MM.1S (cell line): ENCODE measurements at regions not wholly inside any gene's neighbourhood (a gene's known extent, or its start where the extent isn't known, plus 50 kb on each side); places are given as distances from the start of the nearest gene placed in this dataset.

Source experiments
- DNase-seq: peaks from one replicate; pipeline ENCODE4 v3.0.0-alpha.2; 2015
- H2AFZ ChIP-seq: fragments of 300-600 bp; sonication (generic); 2 replicates; pipeline ENCODE4 v1.6.0; 2016; ENCODE audit warnings: antibody characterized with exemption, low read length
- H3F3A ChIP-seq: fragments of 300-600 bp; sonication (generic); 2 replicates; pipeline ENCODE4 v1.6.1; 2016; ENCODE audit warnings: mild to moderate bottlenecking, antibody characterized with exemption, low read length, moderate library complexity, mixed read lengths; ENCODE audit not compliant: insufficient read depth
- H3K27ac ChIP-seq: fragments of 300-600 bp; sonication (generic); 2 replicates; pipeline ENCODE4 v1.5.1; 2016; ENCODE audit warnings: mild to moderate bottlenecking, low read length
- H3K27me3 ChIP-seq: fragments of 300-600 bp; sonication (generic); replicated peaks from 2 replicates; pipeline ENCODE4 v1.6.0; 2016; ENCODE audit warnings: low read length; ENCODE audit not compliant: insufficient read depth
- H3K36me3 ChIP-seq: fragments of 300-600 bp; sonication (generic); replicated peaks from 2 replicates; pipeline ENCODE4 v1.6.1; 2016; ENCODE audit warnings: mild to moderate bottlenecking, low read length, mixed read lengths; ENCODE audit not compliant: insufficient read depth
- H3K4me1 ChIP-seq: fragments of 300-600 bp; sonication (generic); 2 replicates; pipeline ENCODE4 v1.6.1; 2016; ENCODE audit warnings: low read length, mixed read lengths
- H3K4me2 ChIP-seq: fragments of 300-600 bp; sonication (generic); 2 replicates; pipeline ENCODE4 v1.6.0; 2016; ENCODE audit warnings: low read depth, low read length
- H3K4me3 ChIP-seq: fragments of 300-600 bp; sonication (generic); 2 replicates; pipeline ENCODE4 v1.5.1; 2016; ENCODE audit warnings: low read length, mixed read lengths
- H3K79me2 ChIP-seq: fragments of 300-600 bp; sonication (generic); 2 replicates; pipeline ENCODE4 v1.6.1; 2016; ENCODE audit warnings: mixed run types, low read length, mixed read lengths
- H3K9ac ChIP-seq: fragments of 300-600 bp; sonication (generic); 2 replicates; pipeline ENCODE4 v1.6.1; 2016; ENCODE audit warnings: low read length, mixed read lengths
- H3K9me2 ChIP-seq: fragments of 300-600 bp; sonication (generic); replicated peaks from 2 replicates; pipeline ENCODE4 v1.6.1; 2016; ENCODE audit warnings: mild to moderate bottlenecking, low read length, mixed read lengths; ENCODE audit not compliant: insufficient read depth
- H3K9me3 ChIP-seq: fragments of 300-600 bp; sonication (generic); replicated peaks from 2 replicates; pipeline ENCODE4 v1.6.1; 2016; ENCODE audit warnings: mild to moderate bottlenecking, low read length, mixed read lengths; ENCODE audit not compliant: insufficient read depth
- H4K20me1 ChIP-seq: fragments of 300-600 bp; sonication (generic); 2 replicates; pipeline ENCODE4 v1.6.1; 2016; ENCODE audit warnings: mild to moderate bottlenecking, low read length, moderate library complexity, mixed read lengths; ENCODE audit not compliant: insufficient read depth
- CTCF ChIP-seq: fragments of 300-600 bp; sonication (generic); IDR thresholded peaks from 2 replicates; pipeline ENCODE4 v1.5.1; 2016; ENCODE audit warnings: antibody characterized with exemption, low read length, mixed read lengths
- EZH2 ChIP-seq: fragments of 300-600 bp; sonication (generic); optimal IDR thresholded peaks from 2 replicates; pipeline ENCODE3; 2017; ENCODE audit warnings: low read depth, mild to moderate bottlenecking, antibody characterized with exemption, low read length, mixed read lengths
- EZH2phosphoT487 ChIP-seq: fragments of 300-600 bp; sonication (generic); IDR thresholded peaks from 2 replicates; pipeline ENCODE4 v1.6.1; 2018; ENCODE audit warnings: antibody characterized with exemption, low read length

- H3K79me2 ChIP-seq, result no peaks in the 10 kb centered on the region
- H3K4me1 ChIP-seq, result no peaks in the 10 kb centered on the region
- no peaks in the 10 kb centered on the region for H3K27me3 ChIP-seq
- TF ChIP-seq EZH2, result no peak
- TF ChIP-seq CTCF, result no peak
- TF ChIP-seq EZH2phosphoT487, result no peak
- H3K4me2 ChIP-seq, result no peak overlapping the region
- H3K4me3 ChIP-seq, result no peak overlapping the region
- no peak for DNase-seq
- no peak overlapping the region for H3K9ac ChIP-seq
- H4K20me1 ChIP-seq, result no peaks in the 10 kb centered on the region
- H3K27ac ChIP-seq, result no peak overlapping the region
- H3K9me2 ChIP-seq, result no peaks in the 10 kb centered on the region
- H3K9me3 ChIP-seq, result no peaks in the 10 kb centered on the region
- no peaks in the 10 kb centered on the region for H3F3A ChIP-seq
- H3K36me3 ChIP-seq, result no peaks in the 10 kb centered on the region
- no peak overlapping the region for H2AFZ ChIP-seq
These were observed 319.6 kb downstream of the ZNF326 start for GRCh38 chr1:90314533-90314932.

- Histone ChIP-seq H4K20me1 (no peaks in the 10 kb centered on the region), H3K4me3 (no peak overlapping the region), H3K27ac (no peak overlapping the region), H3K27me3 (no peaks in the 10 kb centered on the region), H3K4me2 (no peak overlapping the region), H2AFZ (no peak overlapping the region), H3K9me3 (no peaks in the 10 kb centered on the region), H3K36me3 (no peaks in the 10 kb centered on the region), H3K9me2 (no peaks in the 10 kb centered on the region), H3F3A (no peaks in the 10 kb centered on the region), H3K9ac (no peak overlapping the region), H3K4me1 (no peaks in the 10 kb centered on the region), H3K79me2 (no peaks in the 10 kb centered on the region)
- TF ChIP-seq CTCF (no peak), EZH2 (no peak), EZH2phosphoT487 (no peak)
- DNase-seq, result no peak
These were observed 318.9 kb downstream of the ZNF326 start for GRCh38 chr1:90313778-90314177.

GRCh38 chr1:90309806-90310205 lies 314.9 kb downstream of the ZNF326 start:
- Histone ChIP-seq H3K9me3 (no peaks in the 10 kb centered on the region), H3K27me3 (no peaks in the 10 kb centered on the region), H2AFZ (no peak overlapping the region), H3K4me2 (no peak overlapping the region), H4K20me1 (no peaks in the 10 kb centered on the region), H3K9me2 (no peaks in the 10 kb centered on the region), H3K4me1 (no peaks in the 10 kb centered on the region), H3K9ac (no peak overlapping the region), H3K4me3 (no peak overlapping the region), H3K27ac (no peak overlapping the region), H3K36me3 (no peaks in the 10 kb centered on the region), H3F3A (no peaks in the 10 kb centered on the region), H3K79me2 (no peaks in the 10 kb centered on the region)
- TF ChIP-seq CTCF (no peak), EZH2 (no peak), EZH2phosphoT487 (no peak)
- no peak for DNase-seq
